ENCODE measurements at regions not wholly inside any gene's neighbourhood (a gene's known extent, or its start where the extent isn't known, plus 50 kb on each side); places are given as distances from the start of the nearest gene placed in this dataset.

DNA sequence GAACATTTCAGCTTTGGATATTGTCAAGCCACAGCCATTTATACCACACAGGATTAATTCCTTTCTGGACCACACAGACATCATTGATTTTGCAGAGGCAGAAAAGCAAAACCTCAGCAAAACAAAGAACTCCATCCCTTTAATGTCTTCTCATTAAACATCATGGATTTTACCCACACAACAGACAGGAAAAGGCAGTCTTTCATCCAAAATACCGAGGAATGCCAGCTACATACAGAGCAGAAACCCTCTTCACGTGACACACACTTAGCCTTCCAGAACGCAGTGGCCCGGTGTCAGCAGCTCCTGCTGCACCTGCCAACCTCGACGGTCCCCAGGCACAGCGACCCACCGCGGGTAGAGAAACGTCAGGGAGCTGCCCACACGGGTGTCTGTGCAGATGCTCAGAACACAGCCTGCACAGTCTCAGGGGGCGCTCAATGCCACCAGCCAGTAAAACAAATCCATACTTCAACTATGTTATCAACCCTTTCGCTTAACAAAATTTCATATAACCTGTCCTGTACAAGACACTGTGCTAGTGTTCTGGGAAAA lies 304.5 kb downstream of the EIPR1 start:
- no peak overlapping the region for H3K27ac Mint-ChIP-seq
- no peaks in the 10 kb centered on the region for H3K4me1 Mint-ChIP-seq (ENCODE audit: low read depth)

DNA sequence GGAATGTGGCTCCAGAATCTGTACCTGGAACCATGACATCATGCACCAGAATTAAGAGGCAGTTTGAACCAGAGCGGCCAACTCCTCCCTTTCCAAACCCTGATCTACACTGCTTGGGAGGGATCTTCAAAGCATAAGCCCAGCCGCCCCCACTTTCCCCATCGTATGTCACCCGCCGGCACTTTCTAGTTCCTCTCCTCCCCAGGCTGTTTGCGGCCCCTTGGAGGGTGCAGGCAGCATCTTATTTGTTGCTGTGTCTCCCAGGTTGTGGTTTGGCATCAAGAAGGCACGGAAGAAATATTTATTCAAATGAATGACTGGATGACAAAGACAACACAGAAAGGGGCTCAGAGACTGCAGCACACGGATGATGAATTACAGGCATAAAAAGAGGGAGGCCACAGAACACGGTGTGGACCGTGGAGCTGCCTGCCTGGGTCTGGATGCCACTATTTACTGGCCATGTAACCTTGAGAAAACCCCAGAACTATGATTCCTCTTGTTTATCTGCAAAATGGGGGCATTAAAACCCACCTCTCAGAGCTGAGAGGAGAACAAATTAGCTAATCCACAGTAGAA lies 305.8 kb downstream of the EIPR1 start:
- H3K27me3 Mint-ChIP-seq (ENCODE audit: low read depth) = peaks cover 3% of the 10 kb centered on the region
- H3K9me3 Mint-ChIP-seq = no peaks in the 10 kb centered on the region
- no peak overlapping the region for H3K27ac Mint-ChIP-seq
- H3K4me1 Mint-ChIP-seq (ENCODE audit: low read depth) = no peaks in the 10 kb centered on the region
- no peak overlapping the region for H3K4me3 Mint-ChIP-seq
- H3K36me3 Mint-ChIP-seq (ENCODE audit: low read depth) = no peaks in the 10 kb centered on the region

More for the DNA sequence above, 304.5 kb downstream of the EIPR1 start:
- Mint-ChIP-seq H3K36me3 (ENCODE audit: low read depth) (no peaks in the 10 kb centered on the region), H3K4me3 (no peak overlapping the region), H3K27me3 (ENCODE audit: low read depth) (peaks cover 2% of the 10 kb centered on the region), H3K9me3 (no peaks in the 10 kb centered on the region)

GRCh38 chr2:3066831-3067230 lies 310.8 kb downstream of the EIPR1 start:
- no peak overlapping the region for H3K4me3 Mint-ChIP-seq
- H3K36me3 Mint-ChIP-seq (ENCODE audit: low read depth) = no peaks in the 10 kb centered on the region
- no peaks in the 10 kb centered on the region for H3K9me3 Mint-ChIP-seq
- no peak overlapping the region for H3K27ac Mint-ChIP-seq
- no peaks in the 10 kb centered on the region for H3K4me1 Mint-ChIP-seq (ENCODE audit: low read depth)
- H3K27me3 Mint-ChIP-seq (ENCODE audit: low read depth) = peaks cover 3% of the 10 kb centered on the region

DNA sequence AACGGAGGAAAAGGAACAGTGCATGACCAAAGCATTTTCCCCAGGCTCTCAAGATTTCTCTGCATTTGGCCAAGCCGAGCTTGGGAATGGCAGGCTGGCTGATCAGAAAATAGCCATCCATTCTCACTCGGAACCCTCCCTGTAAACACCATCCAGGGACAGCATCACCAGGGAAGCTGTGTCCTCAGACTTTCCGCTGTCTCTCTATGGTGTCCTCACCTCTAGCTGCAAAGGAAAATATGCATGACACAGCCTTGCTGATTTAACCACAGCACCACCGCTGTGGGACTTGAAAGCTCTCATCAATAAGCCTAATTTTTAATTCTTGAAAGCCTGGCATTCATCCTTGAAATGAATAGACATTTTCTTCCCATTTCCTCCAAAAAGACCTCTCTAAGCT lies 311.7 kb downstream of the EIPR1 start:
- Mint-ChIP-seq H3K4me3 (no peak overlapping the region), H3K9me3 (no peaks in the 10 kb centered on the region), H3K27ac (no peak overlapping the region), H3K27me3 (ENCODE audit: low read depth) (peaks cover 3% of the 10 kb centered on the region), H3K36me3 (ENCODE audit: low read depth) (no peaks in the 10 kb centered on the region), H3K4me1 (ENCODE audit: low read depth) (no peaks in the 10 kb centered on the region)

DNA sequence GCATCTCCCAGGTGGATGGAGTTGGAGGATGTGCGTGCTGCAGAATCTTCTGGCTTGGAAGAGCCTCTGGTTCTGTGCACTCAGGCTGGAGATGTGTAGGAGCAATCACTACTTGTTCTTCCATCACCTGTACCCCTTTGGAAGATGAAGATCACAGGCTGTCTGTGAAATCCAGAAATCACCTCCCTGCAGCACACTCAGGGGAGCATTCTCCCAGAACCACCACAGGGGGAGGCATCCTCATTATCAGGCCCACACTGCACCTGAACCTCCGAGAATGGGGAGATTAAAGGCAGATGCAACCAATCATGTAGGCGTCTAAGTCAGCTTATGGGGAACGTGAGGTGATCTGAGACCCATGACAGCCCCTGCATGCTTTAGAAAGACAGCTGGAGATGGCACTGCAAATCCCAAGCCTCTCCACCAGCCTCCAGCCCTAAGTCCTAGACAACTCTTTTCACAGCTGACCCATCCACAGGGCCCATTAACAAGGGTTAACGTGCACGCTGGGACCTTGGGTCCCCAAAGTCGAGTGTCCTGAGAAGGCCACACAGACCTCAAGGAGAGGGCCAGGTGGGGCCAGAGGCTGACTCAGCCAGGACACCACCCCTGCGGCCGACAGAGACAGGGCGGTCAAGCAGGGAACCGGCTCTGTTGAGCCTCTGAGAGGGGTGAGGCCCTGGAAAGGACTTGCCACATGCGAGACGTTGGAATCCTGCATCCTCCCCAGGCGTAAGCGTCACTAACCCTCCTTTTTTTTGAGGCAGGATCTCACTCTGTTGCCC lies 314.9 kb downstream of the EIPR1 start:
- no peak overlapping the region for H3K27ac Mint-ChIP-seq

DNA sequence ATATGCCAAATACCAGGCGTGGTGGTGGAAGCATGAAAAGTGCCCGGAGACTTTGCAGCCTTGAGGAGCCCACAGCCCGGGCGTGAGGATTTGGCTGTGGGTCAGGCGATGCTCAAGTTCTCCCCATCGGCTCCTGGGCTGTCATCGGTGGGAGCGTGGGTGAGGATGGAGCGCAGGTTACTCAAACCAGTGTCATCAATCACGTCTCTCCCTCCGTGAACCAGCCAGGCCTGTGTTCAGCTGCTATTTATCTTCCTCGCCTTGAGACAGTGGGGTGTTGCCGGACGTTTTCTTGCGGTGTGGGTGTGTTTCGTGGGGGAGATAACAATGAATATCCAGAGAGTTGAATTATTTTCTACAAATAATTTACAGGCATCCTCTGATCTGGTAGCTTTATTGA lies 317.6 kb downstream of the EIPR1 start:
- H3K9me3 Mint-ChIP-seq = no peaks in the 10 kb centered on the region
- no peak overlapping the region for H3K4me3 Mint-ChIP-seq

More for the DNA sequence above, 314.9 kb downstream of the EIPR1 start:
- Mint-ChIP-seq H3K4me3 (no peak overlapping the region), H3K9me3 (no peaks in the 10 kb centered on the region), H3K4me1 (ENCODE audit: low read depth) (no peaks in the 10 kb centered on the region), H3K27me3 (ENCODE audit: low read depth) (no peaks in the 10 kb centered on the region), H3K36me3 (ENCODE audit: low read depth) (no peaks in the 10 kb centered on the region)

GRCh38 chr2:3059141-3059925 lies 318.3 kb downstream of the EIPR1 start:
- Mint-ChIP-seq H3K27me3 (ENCODE audit: low read depth) (no peaks in the 10 kb centered on the region), H3K4me3 (no peak overlapping the region), H3K27ac (no peak overlapping the region), H3K36me3 (ENCODE audit: low read depth) (no peaks in the 10 kb centered on the region), H3K9me3 (no peaks in the 10 kb centered on the region), H3K4me1 (ENCODE audit: low read depth) (no peaks in the 10 kb centered on the region)

More for the DNA sequence above, 317.6 kb downstream of the EIPR1 start:
- H3K36me3 Mint-ChIP-seq (ENCODE audit: low read depth) = no peaks in the 10 kb centered on the region
- H3K4me1 Mint-ChIP-seq (ENCODE audit: low read depth) = no peaks in the 10 kb centered on the region
- no peak overlapping the region for H3K27ac Mint-ChIP-seq
- no peaks in the 10 kb centered on the region for H3K27me3 Mint-ChIP-seq (ENCODE audit: low read depth)

GRCh38 chr2:3054066-3054465 lies 323.6 kb downstream of the EIPR1 start:
- Mint-ChIP-seq H3K27ac (no peak overlapping the region), H3K27me3 (ENCODE audit: low read depth) (no peaks in the 10 kb centered on the region), H3K36me3 (ENCODE audit: low read depth) (no peaks in the 10 kb centered on the region), H3K4me3 (no peak overlapping the region), H3K4me1 (ENCODE audit: low read depth) (peaks cover 3% of the 10 kb centered on the region), H3K9me3 (no peaks in the 10 kb centered on the region)

DNA sequence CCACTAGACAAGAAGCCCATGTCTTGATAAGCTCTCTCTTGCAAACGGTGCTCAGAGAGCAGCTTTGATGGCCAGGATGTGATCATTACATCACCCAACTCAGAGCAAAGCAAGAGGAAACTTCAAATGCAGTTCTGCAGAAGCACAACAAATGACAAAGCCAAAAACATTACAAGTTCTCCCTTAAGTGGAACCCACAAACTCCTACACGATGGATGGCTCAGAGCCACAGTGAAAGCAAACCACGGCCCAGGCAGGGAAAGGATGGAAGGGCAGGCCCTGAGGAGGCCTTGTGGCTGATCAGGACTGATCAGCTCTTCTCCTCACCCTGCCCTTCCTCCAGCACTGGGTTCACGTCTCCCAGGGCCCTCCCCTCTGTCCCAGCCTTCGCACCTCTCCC lies 326.4 kb downstream of the EIPR1 start:
- Mint-ChIP-seq H3K27ac (no peak overlapping the region), H3K4me1 (ENCODE audit: low read depth) (peaks cover 3% of the 10 kb centered on the region), H3K4me3 (no peak overlapping the region), H3K36me3 (ENCODE audit: low read depth) (no peaks in the 10 kb centered on the region), H3K27me3 (ENCODE audit: low read depth) (no peaks in the 10 kb centered on the region), H3K9me3 (no peaks in the 10 kb centered on the region)

- no peaks in the 10 kb centered on the region for H3K36me3 Mint-ChIP-seq (ENCODE audit: low read depth)
- no peaks in the 10 kb centered on the region for H3K4me1 Mint-ChIP-seq (ENCODE audit: low read depth)
- no peaks in the 10 kb centered on the region for H3K9me3 Mint-ChIP-seq
- no peak overlapping the region for H3K27ac Mint-ChIP-seq
- H3K27me3 Mint-ChIP-seq (ENCODE audit: low read depth) = no peaks in the 10 kb centered on the region
- no peak overlapping the region for H3K4me3 Mint-ChIP-seq
Observed at GRCh38 chr2:3046170-3046865, 331.3 kb downstream of the EIPR1 start.

GRCh38 chr2:3045318-3045921 lies 332.2 kb downstream of the EIPR1 start:
- H3K27ac Mint-ChIP-seq = no peak overlapping the region
- no peaks in the 10 kb centered on the region for H3K27me3 Mint-ChIP-seq (ENCODE audit: low read depth)
- H3K9me3 Mint-ChIP-seq = no peaks in the 10 kb centered on the region
- H3K4me3 Mint-ChIP-seq = no peak overlapping the region
- H3K4me1 Mint-ChIP-seq (ENCODE audit: low read depth) = no peaks in the 10 kb centered on the region
- H3K36me3 Mint-ChIP-seq (ENCODE audit: low read depth) = no peaks in the 10 kb centered on the region

DNA sequence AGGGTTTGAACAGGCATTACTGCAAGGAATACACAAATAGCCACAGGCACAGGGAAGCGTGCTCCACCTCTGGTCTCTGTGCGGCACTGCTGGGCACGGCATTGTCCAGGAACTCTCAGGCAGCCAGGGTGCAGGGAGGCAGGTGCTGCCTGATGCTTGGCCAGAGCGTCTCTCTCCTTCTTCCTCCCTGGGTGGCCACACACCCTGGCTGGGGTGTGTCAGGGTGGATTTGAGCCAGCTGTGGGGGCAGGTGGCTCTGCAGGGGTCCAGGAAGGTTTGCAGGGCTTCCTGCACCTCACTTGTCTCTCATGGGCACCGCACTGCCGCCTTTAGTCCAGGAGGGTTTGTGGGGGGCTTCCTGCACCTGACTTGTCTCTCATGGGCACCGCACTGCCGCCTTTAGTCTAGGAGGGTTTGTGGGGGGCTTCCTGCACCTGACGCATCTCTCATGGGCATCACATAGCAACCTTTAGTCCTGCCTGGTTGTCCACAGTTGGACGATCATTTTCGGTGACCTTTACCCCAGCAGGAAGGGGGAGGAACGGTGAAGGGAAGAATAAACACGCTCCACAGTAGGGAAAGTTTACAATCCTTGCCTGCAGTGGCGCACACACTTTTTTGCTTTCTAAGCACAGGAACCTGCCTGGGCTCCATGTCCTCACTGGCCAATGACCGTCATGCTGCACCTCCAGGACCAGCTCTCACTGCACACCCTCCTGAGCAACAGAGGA lies 332.9 kb downstream of the EIPR1 start:
- Mint-ChIP-seq H3K9me3 (no peaks in the 10 kb centered on the region), H3K36me3 (ENCODE audit: low read depth) (no peaks in the 10 kb centered on the region), H3K27me3 (ENCODE audit: low read depth) (no peaks in the 10 kb centered on the region), H3K4me3 (no peak overlapping the region), H3K4me1 (ENCODE audit: low read depth) (no peaks in the 10 kb centered on the region), H3K27ac (no peak overlapping the region)

GRCh38 chr2:3043726-3044125 lies 333.9 kb downstream of the EIPR1 start:
- no peaks in the 10 kb centered on the region for H3K27me3 Mint-ChIP-seq (ENCODE audit: low read depth)
- no peaks in the 10 kb centered on the region for H3K9me3 Mint-ChIP-seq
- H3K4me3 Mint-ChIP-seq = no peak overlapping the region
- H3K4me1 Mint-ChIP-seq (ENCODE audit: low read depth) = no peaks in the 10 kb centered on the region
- no peak overlapping the region for H3K27ac Mint-ChIP-seq
- H3K36me3 Mint-ChIP-seq (ENCODE audit: low read depth) = no peaks in the 10 kb centered on the region

Data from T-helper 1 cell treated with Interleukin-12 subunit alpha and Interleukin-12 subunit beta and Interleukin-4 antibody, amounts not matched to agents 30 μg/mL and 1 μg/mL, for 36 hours (primary cell).